LNCaP clone FGC (cell line): ENCODE measurements at regions not wholly inside any gene's neighbourhood (a gene's known extent, or its start where the extent isn't known, plus 50 kb on each side); places are given as distances from the start of the nearest gene placed in this dataset.

Experiments
- DNase-seq: peaks from one replicate; pipeline ENCODE4 v3.0.0-alpha.2; 2011; ENCODE audit warnings: low read depth
- H3K4me3 ChIP-seq: 2 replicates; pipeline ENCODE4 v1.5.1; 2011; ENCODE audit warnings: mild to moderate bottlenecking, low read depth, low read length, control low read depth
- TF ChIP-seq, protein P1 (sequence below): IDR thresholded peaks from 2 replicates; pipeline ENCODE4 v1.5.1; 2012; ENCODE audit warnings: mild to moderate bottlenecking; ENCODE audit not compliant: control insufficient read depth, insufficient read depth; ENCODE audit errors: extremely low read depth

DNA sequence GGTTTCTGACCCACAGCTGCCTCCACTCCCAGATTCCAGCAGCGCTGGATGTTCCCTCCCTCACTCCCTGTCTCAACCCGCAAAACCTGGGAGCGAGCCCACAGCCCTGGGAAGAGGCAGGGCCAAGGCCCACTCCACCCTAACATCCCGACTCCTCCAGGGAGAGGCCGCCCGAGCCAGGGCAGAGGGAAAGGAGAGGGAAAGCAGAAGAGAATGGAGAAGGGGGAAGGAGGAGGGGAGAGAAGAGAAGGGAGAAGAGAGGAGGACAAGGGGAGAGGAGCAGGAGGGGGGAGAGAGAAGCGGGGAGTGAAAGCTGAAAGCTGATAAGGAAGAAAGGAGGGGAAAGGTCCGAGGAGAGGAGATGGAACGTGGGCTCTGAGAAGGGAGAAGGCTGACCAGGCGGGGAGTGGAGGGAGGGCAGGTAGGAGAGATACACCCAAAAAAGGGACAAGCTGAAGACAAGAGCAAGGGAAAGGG is 120.2 kb upstream of the PJA1 start:
- H3K4me3 ChIP-seq: peak overlapping the region; percentile 18; the same call in 1 of the 2 replicates
- DNase-seq: no peak
- TF ChIP-seq, protein P1, sequence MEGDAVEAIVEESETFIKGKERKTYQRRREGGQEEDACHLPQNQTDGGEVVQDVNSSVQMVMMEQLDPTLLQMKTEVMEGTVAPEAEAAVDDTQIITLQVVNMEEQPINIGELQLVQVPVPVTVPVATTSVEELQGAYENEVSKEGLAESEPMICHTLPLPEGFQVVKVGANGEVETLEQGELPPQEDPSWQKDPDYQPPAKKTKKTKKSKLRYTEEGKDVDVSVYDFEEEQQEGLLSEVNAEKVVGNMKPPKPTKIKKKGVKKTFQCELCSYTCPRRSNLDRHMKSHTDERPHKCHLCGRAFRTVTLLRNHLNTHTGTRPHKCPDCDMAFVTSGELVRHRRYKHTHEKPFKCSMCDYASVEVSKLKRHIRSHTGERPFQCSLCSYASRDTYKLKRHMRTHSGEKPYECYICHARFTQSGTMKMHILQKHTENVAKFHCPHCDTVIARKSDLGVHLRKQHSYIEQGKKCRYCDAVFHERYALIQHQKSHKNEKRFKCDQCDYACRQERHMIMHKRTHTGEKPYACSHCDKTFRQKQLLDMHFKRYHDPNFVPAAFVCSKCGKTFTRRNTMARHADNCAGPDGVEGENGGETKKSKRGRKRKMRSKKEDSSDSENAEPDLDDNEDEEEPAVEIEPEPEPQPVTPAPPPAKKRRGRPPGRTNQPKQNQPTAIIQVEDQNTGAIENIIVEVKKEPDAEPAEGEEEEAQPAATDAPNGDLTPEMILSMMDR: no peak

DNA sequence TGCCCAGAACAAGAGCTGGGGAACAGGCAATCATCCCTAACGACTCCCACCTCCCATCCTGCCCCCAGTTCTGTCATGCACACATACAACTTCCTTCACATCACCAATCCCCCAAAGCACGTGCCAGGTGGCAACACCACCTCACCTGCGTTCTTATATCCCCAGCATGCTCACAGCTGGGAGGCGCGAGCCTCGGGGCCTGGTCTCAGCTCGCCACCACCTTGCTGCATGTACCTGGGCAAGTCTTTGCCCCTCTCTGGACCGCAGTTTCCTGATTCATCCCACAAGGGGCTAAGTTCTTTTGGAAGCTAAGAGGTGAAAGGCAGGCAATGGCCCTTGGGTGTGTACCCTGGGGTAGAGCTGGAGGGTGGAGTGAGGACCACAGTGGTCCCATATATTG is 119.2 kb upstream of the PJA1 start:
- TF ChIP-seq, protein P1: no peak
- DNase-seq: no peak

DNA sequence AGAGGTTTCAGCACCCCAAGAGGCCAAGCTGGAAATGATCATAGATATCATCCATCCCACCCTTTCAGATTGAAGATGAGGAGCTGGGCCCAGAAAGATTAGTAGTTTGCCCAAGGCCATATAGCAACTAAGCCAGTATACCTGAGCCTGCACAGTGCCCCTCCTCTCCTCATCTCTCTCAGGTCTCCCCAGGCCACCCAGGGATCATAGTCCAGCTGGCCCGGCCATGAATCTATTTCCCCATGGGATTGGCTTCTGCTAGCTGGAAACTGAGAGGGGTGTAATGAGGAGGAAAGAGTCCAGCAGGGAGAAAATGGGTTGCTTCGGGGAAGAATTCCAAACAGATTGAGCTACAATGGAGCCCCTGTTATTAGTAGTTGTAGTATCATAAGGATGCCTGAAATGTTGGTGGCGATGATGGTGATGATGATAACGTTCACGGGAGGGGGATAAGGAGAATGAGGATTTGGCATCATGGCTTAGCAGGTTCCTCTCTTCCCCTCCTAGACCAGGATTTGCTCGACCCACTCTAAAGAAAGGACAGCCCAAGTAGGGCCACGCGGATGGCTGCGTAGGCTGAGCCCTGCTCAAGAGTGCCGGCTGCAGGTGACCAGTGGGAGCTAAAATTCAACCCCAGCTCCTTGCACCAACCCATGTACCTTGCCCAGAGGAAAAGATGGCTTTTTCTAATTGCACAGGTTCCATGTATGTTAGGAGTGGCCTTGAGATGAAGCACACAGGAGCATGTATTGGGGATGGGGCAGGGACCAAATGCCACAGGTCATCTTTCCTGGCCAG is 117.8 kb upstream of the PJA1 start:
- no peak overlapping the region for H3K4me3 ChIP-seq
- TF ChIP-seq, protein P1: no peak
- DNase-seq: no peak

More for the DNA sequence above, 119.2 kb upstream of the PJA1 start:
- no peak overlapping the region for H3K4me3 ChIP-seq

DNA sequence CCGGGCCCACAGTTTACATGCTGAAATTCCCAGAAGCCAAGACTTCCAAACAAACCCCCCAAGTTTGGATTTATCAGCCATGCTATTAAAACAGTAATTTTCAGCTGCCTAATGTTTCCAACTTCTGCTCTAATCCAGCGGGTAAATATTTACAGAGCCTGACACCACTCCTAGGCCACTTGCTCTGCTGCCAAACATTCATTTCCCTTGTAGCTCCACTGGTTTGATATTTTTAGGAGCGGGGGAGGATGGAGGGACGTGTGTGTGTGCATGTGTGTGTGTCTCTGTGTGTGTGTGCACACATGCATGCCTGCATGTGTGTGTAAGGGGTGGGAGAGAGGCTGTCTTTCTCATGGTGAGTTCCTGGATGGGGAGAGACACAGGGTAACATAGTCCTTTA is 115.7 kb upstream of the PJA1 start:
- DNase-seq: peak; percentile 17
- no peak overlapping the region for H3K4me3 ChIP-seq
- TF ChIP-seq, protein P1: no peak

DNA sequence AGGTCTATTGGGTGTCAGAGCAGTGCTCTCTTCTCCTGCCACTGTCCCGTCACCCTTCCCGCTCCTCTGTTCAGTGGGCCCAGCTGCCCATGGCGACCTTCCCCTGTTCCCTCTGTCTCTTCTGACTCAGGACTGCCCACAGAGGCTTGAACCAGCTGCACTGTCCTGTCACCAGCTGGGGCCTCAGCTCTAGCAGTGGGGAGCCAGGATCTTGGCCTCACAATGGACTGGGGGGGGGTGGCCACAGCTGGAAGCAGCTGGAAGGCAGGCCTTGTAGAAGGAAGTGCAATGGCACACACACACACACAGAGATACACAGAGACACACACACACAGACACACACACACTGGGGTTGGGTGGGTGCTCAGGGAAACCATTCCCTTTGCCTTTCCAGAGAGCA is 114.0 kb upstream of the PJA1 start:
- DNase-seq: no peak
- TF ChIP-seq, protein P1: no peak
- H3K4me3 ChIP-seq: no peak overlapping the region

DNA sequence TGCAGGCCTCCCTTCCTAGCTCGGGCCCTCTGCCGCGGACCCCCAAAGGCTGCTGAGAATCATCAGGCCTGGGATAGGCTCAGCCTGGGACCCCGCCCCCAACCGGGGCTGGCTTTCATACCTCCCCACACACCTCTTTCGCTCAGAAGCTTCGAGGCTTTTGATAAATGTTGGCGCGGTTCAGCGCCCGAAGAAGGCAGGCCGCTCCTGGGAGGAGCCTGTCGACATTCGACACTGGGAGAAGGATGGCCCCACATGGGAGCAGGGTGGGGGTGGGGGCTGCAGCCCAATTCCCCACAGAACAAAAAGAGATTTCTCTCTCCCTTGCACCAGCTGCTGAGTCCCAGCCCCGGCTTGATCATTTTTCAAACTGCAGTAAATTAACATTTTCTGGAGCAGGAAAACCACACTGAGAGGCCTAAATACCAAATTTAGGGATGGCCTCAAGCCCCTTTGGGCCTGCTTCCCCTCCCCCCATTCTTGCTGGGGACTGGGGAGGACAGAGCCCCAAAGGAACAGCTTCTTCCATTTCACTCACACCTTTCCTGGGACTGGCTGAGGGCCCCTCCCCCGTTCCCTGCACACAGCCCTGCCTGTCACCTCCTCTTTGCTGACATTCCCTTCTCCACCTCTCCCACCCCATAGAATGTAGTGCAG is 112.9 kb upstream of the PJA1 start:
- TF ChIP-seq, protein P1: no peak
- no peak for DNase-seq
- H3K4me3 ChIP-seq: no peak overlapping the region
